GM18511 (cell line): ENCODE measurements at regions not wholly inside any gene's neighbourhood (a gene's known extent, or its start where the extent isn't known, plus 50 kb on each side); places are given as distances from the start of the nearest gene placed in this dataset.
"Not testable (repeated sequence)": the region's sequence is repeated elsewhere in the genome, so short reads cannot be mapped to it uniquely, and the experiment has no call there.

Experiments used
- ATAC-seq: cut with Tn5 transposase; IDR thresholded peaks from one replicate; pipeline ENCODE4 v1.9.1; 2021; ENCODE audit warnings: mild to moderate bottlenecking, moderate library complexity; ENCODE audit not compliant: unreplicated experiment

- ATAC-seq: peak; percentile 51
Observed at GRCh38 chr12:125540580-125541204, 475.5 kb downstream of the AACS start.

- ATAC-seq: no peak
Observed at GRCh38 chr12:125544960-125545359, 479.7 kb downstream of the AACS start.

- no peak for ATAC-seq
Observed at GRCh38 chr12:125549171-125549570, 483.9 kb downstream of the AACS start.

DNA sequence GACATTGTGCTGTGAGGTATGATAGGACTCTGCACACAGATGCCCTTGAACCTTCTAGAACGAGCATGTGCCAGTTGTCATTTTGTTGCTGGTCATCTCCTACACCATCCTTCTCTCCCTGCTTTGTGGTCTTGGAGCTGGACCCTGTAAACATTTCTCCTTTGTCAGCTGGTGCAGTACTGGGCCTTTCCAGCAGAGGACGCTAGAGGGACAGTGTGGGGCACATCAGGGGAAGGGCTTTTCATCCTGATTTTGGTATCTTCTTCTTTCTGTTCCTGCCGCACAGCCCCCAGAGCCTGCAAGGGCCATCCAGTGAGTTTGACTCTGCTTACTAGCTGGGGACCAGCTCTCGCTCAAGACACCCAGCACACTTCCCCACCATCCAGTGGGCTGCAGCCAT lies 484.6 kb downstream of the AACS start:
- no peak for ATAC-seq

DNA sequence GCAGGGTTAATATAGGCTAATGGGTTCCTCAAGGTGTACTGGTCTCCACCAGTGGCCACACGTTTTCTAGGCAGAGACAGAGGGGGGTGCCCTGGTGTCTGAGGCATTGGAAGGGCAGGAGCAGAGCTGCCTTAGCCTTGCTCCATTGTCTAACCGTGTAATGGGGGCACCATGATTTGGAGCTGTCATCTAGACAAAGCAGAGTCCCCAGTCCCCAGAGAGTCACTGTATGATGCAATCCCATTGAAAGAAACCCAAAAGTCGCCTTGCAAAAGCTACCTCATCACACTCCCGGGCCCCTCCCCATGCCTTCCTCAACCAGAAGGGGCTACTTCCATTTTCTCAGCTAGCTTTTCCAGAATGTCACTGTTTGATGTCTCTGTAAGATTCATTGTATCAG lies 487.1 kb downstream of the AACS start:
- no peak for ATAC-seq

- ATAC-seq: not testable (repeated sequence)
Observed at GRCh38 chr12:125561008-125561407, 495.8 kb downstream of the AACS start.

GRCh38 chr12:125564753-125565152 lies 499.5 kb downstream of the AACS start:
- ATAC-seq: no peak

DNA sequence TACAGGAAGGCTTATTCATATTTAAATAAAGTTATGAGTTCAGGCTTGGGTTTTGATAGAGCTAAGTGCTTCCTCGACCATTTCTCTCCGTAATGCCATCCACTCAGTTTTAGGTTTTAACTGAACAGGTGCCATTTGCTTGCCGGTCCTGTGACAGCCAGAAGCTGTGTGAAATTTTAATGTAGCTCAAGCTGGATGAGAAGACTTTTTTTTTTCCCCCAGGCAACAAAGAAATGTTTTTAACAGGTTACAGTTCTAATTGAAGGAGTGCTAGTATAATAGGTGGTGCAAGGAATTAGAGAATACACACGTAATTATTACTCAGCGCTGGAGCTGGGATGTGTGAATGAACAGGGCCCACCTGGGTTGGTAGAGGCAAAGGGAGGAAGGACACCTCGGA lies 502.3 kb downstream of the AACS start:
- ATAC-seq: no peak

DNA sequence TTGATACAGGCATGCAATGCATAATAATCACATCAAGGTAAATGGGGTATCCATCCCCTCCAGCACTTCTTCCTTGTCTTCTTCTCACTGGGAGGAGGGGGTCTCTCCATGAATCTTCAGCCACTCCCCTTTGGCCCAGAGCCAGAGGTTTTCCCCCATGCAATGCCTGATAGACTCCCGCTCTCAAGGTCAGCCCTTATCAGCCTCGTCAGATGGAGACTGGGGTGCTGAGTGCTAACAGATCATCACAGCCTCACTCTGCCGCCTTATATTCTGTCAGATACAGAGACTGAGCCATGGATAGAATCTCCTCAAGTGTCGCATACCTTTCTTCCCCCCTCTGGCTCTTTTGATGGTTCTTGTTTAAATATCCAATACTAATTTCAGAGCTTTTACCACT lies 503.1 kb downstream of the AACS start:
- ATAC-seq: no peak

GRCh38 chr12:125573271-125573670 lies 508.0 kb downstream of the AACS start:
- ATAC-seq: no peak

DNA sequence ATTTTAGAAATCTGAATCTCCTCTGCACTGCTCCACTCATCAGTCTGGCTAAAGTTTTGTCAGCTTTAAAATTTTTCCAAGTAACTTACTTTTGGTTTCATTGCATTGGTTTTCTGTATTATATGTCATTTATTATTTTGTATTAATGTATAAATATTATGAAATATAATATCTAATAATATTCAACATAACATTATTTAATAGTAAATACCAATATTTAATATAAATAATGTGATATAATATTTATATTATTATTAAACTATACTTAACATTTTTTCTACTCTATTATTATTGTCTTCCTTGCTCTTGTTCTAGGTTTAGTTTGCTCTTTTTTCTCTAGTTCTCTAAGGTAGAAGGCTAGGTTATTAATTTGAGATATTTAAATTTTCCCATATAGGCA lies 512.1 kb downstream of the AACS start:
- no peak for ATAC-seq

DNA sequence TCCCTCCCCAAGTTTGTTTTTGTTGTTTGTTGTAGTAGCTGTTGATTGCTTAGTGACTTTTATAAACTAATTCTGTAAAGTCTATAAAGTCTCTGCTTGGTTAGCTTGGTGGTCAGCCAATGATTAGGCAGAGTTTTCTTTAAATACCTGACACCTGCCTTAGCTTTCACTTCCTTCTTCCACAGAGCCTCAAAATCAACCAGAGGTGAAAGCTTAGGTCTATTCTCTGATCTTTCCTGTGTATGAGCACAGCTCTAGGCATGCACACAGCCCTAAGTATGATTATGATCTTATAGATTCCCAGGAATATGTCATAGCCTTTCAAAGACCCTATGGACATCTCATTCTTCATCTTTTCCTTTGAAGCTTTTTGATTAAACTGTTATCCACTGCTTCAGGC lies 514.7 kb downstream of the AACS start:
- ATAC-seq: no peak

- ATAC-seq: no peak
Observed at GRCh38 chr12:125583071-125583470, 517.8 kb downstream of the AACS start.

DNA sequence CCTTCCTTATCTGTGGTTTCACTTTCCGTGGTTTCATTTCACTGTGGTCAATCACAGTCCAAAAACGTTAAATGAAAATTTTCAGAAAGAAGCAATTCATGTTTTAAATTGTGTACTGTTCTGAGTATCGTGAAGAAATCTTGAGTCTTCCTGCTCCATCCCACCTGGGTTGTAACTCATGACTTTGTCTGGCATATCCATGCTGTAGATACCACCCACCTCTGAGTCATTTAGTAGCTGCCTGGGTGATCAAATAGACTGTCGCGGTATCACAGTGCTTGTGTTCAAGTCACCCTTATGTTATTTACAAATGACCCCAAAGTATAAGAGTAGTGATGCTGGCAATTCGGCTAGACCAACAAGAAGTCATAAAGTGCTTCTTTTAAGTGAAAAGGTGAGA lies 521.2 kb downstream of the AACS start:
- ATAC-seq: no peak

- ATAC-seq: no peak
Observed at GRCh38 chr12:125593269-125593668, 528.0 kb downstream of the AACS start.

DNA sequence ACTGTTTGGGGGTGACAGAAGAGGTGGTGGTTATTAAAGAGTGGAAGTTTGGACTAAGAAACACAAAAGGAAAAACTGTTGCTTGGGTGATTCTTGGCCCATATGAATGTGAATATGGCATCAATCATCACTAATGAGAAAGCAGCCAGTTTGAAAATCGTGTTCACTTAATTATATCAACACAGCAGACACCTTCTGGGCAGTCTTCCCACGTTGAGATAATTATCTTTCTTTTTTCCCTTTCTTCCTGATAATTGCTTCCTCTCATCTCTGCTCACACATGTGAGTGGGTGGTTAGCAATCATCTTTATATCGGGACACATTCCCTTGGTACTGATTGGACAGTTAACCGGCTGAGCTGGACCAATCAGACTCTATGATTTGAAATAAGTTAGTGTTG lies 539.7 kb downstream of the AACS start:
- no peak for ATAC-seq

GRCh38 chr12:125606312-125606711 lies 541.1 kb downstream of the AACS start:
- no peak for ATAC-seq

DNA sequence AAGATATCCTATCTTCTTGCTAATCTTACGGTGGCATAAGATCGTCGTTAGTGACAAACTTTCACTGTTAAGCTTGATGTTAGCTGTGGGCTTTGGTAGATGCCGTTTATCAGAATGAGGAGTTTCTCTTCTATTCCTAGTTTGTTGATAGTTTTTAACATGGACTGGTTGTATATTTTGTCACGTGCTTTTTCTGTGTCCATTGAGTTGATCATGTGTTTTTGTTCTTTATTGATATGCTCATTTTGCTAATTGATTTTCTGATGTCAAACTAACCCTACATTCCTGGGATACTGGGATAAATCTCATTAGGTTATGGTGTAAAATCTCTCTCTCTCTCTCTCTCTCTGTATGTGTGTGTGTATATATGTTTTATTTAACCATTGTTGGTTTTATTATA lies 545.1 kb downstream of the AACS start:
- no peak for ATAC-seq

- no peak for ATAC-seq
Observed at GRCh38 chr12:125610971-125611370, 545.7 kb downstream of the AACS start.

- ATAC-seq: no peak
Observed at GRCh38 chr12:125614058-125614457, 548.8 kb downstream of the AACS start.

DNA sequence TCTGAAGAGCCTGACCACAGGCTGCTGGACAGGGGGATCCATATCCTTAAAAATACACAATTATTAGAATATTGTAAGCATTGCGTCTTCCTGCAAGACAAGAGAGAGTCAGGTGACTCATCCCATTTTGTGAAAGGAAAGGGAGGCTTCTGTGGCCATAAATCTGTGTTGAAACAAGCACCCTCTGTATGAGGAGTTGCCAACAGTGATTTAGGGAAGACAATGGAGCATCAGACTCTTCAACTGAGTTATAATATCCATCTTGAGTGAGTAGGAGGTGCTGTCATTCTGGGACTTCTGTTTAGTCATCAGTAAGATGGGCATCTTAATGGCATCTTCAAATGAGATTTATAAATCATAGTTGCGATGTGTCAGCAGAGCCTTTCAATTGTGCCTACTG lies 554.5 kb downstream of the AACS start:
- ATAC-seq: no peak

GRCh38 chr12:125633686-125634085 lies 568.5 kb downstream of the AACS start:
- no peak for ATAC-seq

DNA sequence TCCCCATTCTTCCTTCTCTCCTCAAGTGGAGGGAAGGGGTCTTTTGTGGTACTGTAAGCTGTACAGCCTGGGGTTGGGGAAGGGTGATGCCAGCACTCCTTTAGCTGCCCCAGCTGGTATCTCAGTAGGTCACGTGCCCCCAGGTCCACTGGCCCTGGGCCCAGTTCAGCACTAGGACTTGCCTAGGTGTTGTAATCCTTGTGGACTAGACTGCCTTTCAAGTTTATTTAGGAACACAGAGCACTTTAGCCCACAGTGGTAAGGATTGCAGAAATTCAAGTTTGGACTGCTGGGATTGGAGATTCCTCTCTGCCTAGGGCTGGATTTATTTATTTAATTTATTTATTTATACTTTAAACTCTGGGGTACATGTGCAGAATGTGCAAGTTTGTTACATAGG lies 569.6 kb downstream of the AACS start:
- ATAC-seq: no peak
